SU-DHL-6 (cell line): ENCODE measurements at regions not wholly inside any gene's neighbourhood (a gene's known extent, or its start where the extent isn't known, plus 50 kb on each side); places are given as distances from the start of the nearest gene placed in this dataset.

Source experiments
- H2AFZ ChIP-seq: fragments of 200-600 bp; sonication (generic); 2 replicates; pipeline ENCODE4 v1.6.1; 2014; ENCODE audit warnings: low read depth, mild to moderate bottlenecking, moderate library complexity, mixed read lengths, antibody characterized with exemption, low read length; ENCODE audit not compliant: severe bottlenecking
- H3F3A ChIP-seq: fragments of 200-600 bp; shearing (Covaris generic); 2 replicates; pipeline ENCODE4 v1.6.0; 2016; ENCODE audit warnings: antibody characterized with exemption, mild to moderate bottlenecking; ENCODE audit not compliant: insufficient read depth
- H3K27ac ChIP-seq: fragments of 200-600 bp; sonication (generic); 2 replicates; pipeline ENCODE4 v1.5.1; 2016; ENCODE audit warnings: low read depth, mild to moderate bottlenecking, low read length, moderate library complexity, mixed read lengths
- H3K27me3 ChIP-seq: fragments of 200-600 bp; sonication (generic), shearing (Covaris generic); 2 replicates; pipeline ENCODE4 v1.6.0; 2014; ENCODE audit warnings: mild to moderate bottlenecking, low read length
- H3K36me3 ChIP-seq: fragments of 200-600 bp; sonication (generic); 2 replicates; pipeline ENCODE4 v1.6.1; 2014; ENCODE audit warnings: mild to moderate bottlenecking, low read length, mixed read lengths
- H3K4me2 ChIP-seq: fragments of 300-600, 200-600 bp; shearing (Covaris generic), sonication (generic); 2 replicates; pipeline ENCODE4 v1.6.0; 2014; ENCODE audit warnings: low read length, low read depth, mild to moderate bottlenecking; ENCODE audit not compliant: poor library complexity, severe bottlenecking
- H3K4me3 ChIP-seq: fragments of 200-600 bp; sonication (generic); 2 replicates; pipeline ENCODE4 v1.5.1; 2014; ENCODE audit warnings: antibody characterized with exemption, low read length, mild to moderate bottlenecking, mixed read lengths; ENCODE audit not compliant: insufficient read depth, poor library complexity, severe bottlenecking
- H3K79me2 ChIP-seq: fragments of 200-600 bp; sonication (generic); 2 replicates; pipeline ENCODE4 v1.6.1; 2014; ENCODE audit warnings: mild to moderate bottlenecking, low read length, moderate library complexity; ENCODE audit not compliant: insufficient read depth
- H3K9ac ChIP-seq: fragments of 200-600 bp; sonication (generic); 2 replicates; pipeline ENCODE4 v1.7.0; 2014; ENCODE audit warnings: mild to moderate bottlenecking, low read length
- H3K9me2 ChIP-seq: fragments of 200-600 bp; sonication (generic); replicated peaks from 2 replicates; pipeline ENCODE4 v1.6.1; 2014; ENCODE audit warnings: low read length; ENCODE audit not compliant: insufficient read depth
- H3K9me3 ChIP-seq: fragments of 200-600 bp; sonication (generic); 2 replicates; pipeline ENCODE4 v1.6.1; 2014; ENCODE audit warnings: low read length, mixed read lengths; ENCODE audit not compliant: insufficient read depth
- H4K20me1 ChIP-seq: fragments of 200-600 bp; sonication (generic); 2 replicates; pipeline ENCODE4 v1.6.1; 2014; ENCODE audit warnings: low read depth, mild to moderate bottlenecking, antibody characterized with exemption, low read length, moderate library complexity, mixed read lengths
- EZH2phosphoT487 ChIP-seq: fragments of 200-600 bp; sonication (generic), shearing (Covaris generic); conservative IDR thresholded peaks from 2 replicates; pipeline ENCODE4 v1.6.1; 2018; ENCODE audit warnings: mild to moderate bottlenecking, antibody characterized with exemption, low read length, moderate library complexity, mixed read lengths
- TF ChIP-seq, protein P1 (sequence below): fragments of 200-600 bp; sonication (generic); IDR thresholded peaks from one replicate; pipeline ENCODE4 v1.5.1; 2017; ENCODE audit warnings: antibody characterized with exemption, mild to moderate bottlenecking, low read length, moderate library complexity; ENCODE audit not compliant: insufficient read depth, poor library complexity, severe bottlenecking

- H3K4me2 ChIP-seq, result no peak overlapping the region
- no peaks in the 10 kb centered on the region for H3K27me3 ChIP-seq
Measured at GRCh38 chr6:3981917-3982316, 97.0 kb downstream of the FAM217A start.

GRCh38 chr6:3983778-3984177 is 95.2 kb downstream of the FAM217A start:
- no peak overlapping the region for H3K4me2 ChIP-seq
- 0 out of 2 replicates have a peak, but pooled peaks cover 3% of the 10 kb centered on the region for H3K36me3 ChIP-seq
- H3K27ac ChIP-seq, result no peak overlapping the region
- H3F3A ChIP-seq, result no peaks in the 10 kb centered on the region
- H2AFZ ChIP-seq, result no peak overlapping the region
- peaks cover 10% of the 10 kb centered on the region for H4K20me1 ChIP-seq
- 0 out of 2 replicates have a peak, but pooled peaks cover 5% of the 10 kb centered on the region for H3K9me3 ChIP-seq
- H3K27me3 ChIP-seq, result no peaks in the 10 kb centered on the region
- no peak overlapping the region for H3K9ac ChIP-seq
- H3K4me3 ChIP-seq, result no peak overlapping the region
- no peaks in the 10 kb centered on the region for H3K79me2 ChIP-seq
- no peaks in the 10 kb centered on the region for H3K9me2 ChIP-seq
- TF ChIP-seq, protein P1, sequence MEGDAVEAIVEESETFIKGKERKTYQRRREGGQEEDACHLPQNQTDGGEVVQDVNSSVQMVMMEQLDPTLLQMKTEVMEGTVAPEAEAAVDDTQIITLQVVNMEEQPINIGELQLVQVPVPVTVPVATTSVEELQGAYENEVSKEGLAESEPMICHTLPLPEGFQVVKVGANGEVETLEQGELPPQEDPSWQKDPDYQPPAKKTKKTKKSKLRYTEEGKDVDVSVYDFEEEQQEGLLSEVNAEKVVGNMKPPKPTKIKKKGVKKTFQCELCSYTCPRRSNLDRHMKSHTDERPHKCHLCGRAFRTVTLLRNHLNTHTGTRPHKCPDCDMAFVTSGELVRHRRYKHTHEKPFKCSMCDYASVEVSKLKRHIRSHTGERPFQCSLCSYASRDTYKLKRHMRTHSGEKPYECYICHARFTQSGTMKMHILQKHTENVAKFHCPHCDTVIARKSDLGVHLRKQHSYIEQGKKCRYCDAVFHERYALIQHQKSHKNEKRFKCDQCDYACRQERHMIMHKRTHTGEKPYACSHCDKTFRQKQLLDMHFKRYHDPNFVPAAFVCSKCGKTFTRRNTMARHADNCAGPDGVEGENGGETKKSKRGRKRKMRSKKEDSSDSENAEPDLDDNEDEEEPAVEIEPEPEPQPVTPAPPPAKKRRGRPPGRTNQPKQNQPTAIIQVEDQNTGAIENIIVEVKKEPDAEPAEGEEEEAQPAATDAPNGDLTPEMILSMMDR, result no peak
- TF ChIP-seq EZH2phosphoT487, result no peak

More at GRCh38 chr6:3981917-3982316, 97.0 kb downstream of the FAM217A start:
- H3K9ac ChIP-seq, result no peak overlapping the region
- H3K4me3 ChIP-seq, result no peak overlapping the region
- H3K79me2 ChIP-seq, result no peaks in the 10 kb centered on the region
- TF ChIP-seq EZH2phosphoT487, result no peak
- TF ChIP-seq, protein P1, result no peak
- H2AFZ ChIP-seq, result no peak overlapping the region
- 0 out of 2 replicates have a peak, but pooled peaks cover 5% of the 10 kb centered on the region for H3K9me3 ChIP-seq
- H3K36me3 ChIP-seq, result 0 out of 2 replicates have a peak, but pooled peaks cover 3% of the 10 kb centered on the region
- no peaks in the 10 kb centered on the region for H3F3A ChIP-seq
- H3K9me2 ChIP-seq, result no peaks in the 10 kb centered on the region
- peaks cover 10% of the 10 kb centered on the region for H4K20me1 ChIP-seq
- no peak overlapping the region for H3K27ac ChIP-seq

DNA sequence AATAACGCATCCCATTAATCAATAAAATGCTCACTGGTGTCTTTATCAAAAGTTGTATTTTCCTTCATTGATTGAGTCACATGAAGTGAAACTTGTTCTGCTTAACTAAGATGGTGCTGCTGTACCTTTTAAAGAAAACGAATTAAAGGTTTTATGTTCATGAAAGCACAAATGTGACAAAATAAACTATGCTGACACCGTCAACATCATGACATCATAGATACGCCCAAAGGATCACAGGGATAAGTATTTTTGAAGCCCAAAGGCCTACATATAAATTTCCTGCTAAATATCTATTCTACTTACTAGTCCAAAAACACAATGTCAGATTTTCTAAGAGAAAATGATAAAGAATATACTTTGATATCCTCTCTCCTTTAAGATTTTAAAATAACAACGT is 94.4 kb downstream of the FAM217A start:
- Histone ChIP-seq H4K20me1 (peaks cover 10% of the 10 kb centered on the region), H3K27ac (no peak overlapping the region), H3K9me3 (0 out of 2 replicates have a peak, but pooled peaks cover 5% of the 10 kb centered on the region), H3K79me2 (no peaks in the 10 kb centered on the region), H3K9ac (no peak overlapping the region), H2AFZ (no peak overlapping the region), H3K4me2 (no peak overlapping the region), H3K9me2 (no peaks in the 10 kb centered on the region), H3K36me3 (0 out of 2 replicates have a peak, but pooled peaks cover 3% of the 10 kb centered on the region), H3K4me3 (no peak overlapping the region), H3K27me3 (no peaks in the 10 kb centered on the region), H3F3A (no peaks in the 10 kb centered on the region)
- TF ChIP-seq, protein P1, result no peak
- no peak for TF ChIP-seq EZH2phosphoT487
